Type B pancreatic cell (in vitro differentiated cells): ENCODE measurements at regions not wholly inside any gene's neighbourhood (a gene's known extent, or its start where the extent isn't known, plus 50 kb on each side); places are given as distances from the start of the nearest gene placed in this dataset.

ENCODE experiments used
- DNase-seq: peaks from one replicate; pipeline ENCODE4 v3.0.0; 2021; ENCODE audit warnings: mixed read lengths; ENCODE audit not compliant: unreplicated experiment; ENCODE audit errors: extremely low spot score
- H3K27ac Mint-ChIP-seq: 2 replicates; pipeline ENCODE4 v1.8.0; 2021; ENCODE audit warnings: mild to moderate bottlenecking, mixed read lengths
- H3K27me3 Mint-ChIP-seq: 2 replicates; pipeline ENCODE4 v1.8.0; 2021; ENCODE audit warnings: mixed read lengths
- H3K36me3 Mint-ChIP-seq: 2 replicates; pipeline ENCODE4 v1.8.0; 2021; ENCODE audit warnings: mixed read lengths
- H3K4me1 Mint-ChIP-seq: one replicate; pipeline ENCODE4 v1.8.0; 2021; ENCODE audit warnings: mixed read lengths; ENCODE audit not compliant: unreplicated experiment
- H3K4me3 Mint-ChIP-seq: 2 replicates; pipeline ENCODE4 v1.8.0; 2021; ENCODE audit warnings: mild to moderate bottlenecking, mixed read lengths
- H3K9me3 Mint-ChIP-seq: 2 replicates; pipeline ENCODE4 v1.8.0; 2021; ENCODE audit warnings: mixed read lengths
- CTCF ChIP-seq: fragments of 200-600 bp; sonication (generic); conservative IDR thresholded peaks from 2 replicates; pipeline ENCODE4 v1.5.0; 2021; ENCODE audit warnings: antibody characterized with exemption, mild to moderate bottlenecking

GRCh38 chr4:167435786-167436185, 201.5 kb upstream of the SPOCK3 start:
- Mint-ChIP-seq H3K27ac (no peak overlapping the region), H3K9me3 (peaks cover 4% of the 10 kb centered on the region), H3K4me1 (no peaks in the 10 kb centered on the region), H3K4me3 (no peak overlapping the region), H3K27me3 (peaks cover 8% of the 10 kb centered on the region), H3K36me3 (no peaks in the 10 kb centered on the region)
- DNase-seq, result no peak
- TF ChIP-seq CTCF, result no peak

- no peak overlapping the region for H3K27ac Mint-ChIP-seq
- no peaks in the 10 kb centered on the region for H3K9me3 Mint-ChIP-seq
- no peaks in the 10 kb centered on the region for H3K4me1 Mint-ChIP-seq
- no peak for DNase-seq
- H3K36me3 Mint-ChIP-seq, result no peaks in the 10 kb centered on the region
- H3K4me3 Mint-ChIP-seq, result no peak overlapping the region
- H3K27me3 Mint-ChIP-seq, result peaks cover 3% of the 10 kb centered on the region
- TF ChIP-seq CTCF, result no peak
Measured at GRCh38 chr4:167443841-167444240, 209.5 kb upstream of the SPOCK3 start.

GRCh38 chr4:167452922-167453430, 218.7 kb upstream of the SPOCK3 start:
- Mint-ChIP-seq H3K27me3 (no peaks in the 10 kb centered on the region), H3K36me3 (no peaks in the 10 kb centered on the region), H3K4me1 (no peaks in the 10 kb centered on the region), H3K4me3 (no peak overlapping the region), H3K27ac (no peak overlapping the region), H3K9me3 (no peaks in the 10 kb centered on the region)
- no peak for DNase-seq
- no peak for TF ChIP-seq CTCF

- Mint-ChIP-seq H3K36me3 (no peaks in the 10 kb centered on the region), H3K4me1 (peaks cover 4% of the 10 kb centered on the region), H3K4me3 (no peak overlapping the region), H3K9me3 (no peaks in the 10 kb centered on the region), H3K27ac (no peak overlapping the region), H3K27me3 (no peaks in the 10 kb centered on the region)
- no peak for TF ChIP-seq CTCF
- DNase-seq, result no peak
Measured at GRCh38 chr4:167456619-167457018, 222.3 kb upstream of the SPOCK3 start.

- H3K4me3 Mint-ChIP-seq, result no peak overlapping the region
- H3K4me1 Mint-ChIP-seq, result no peaks in the 10 kb centered on the region
- peaks cover 4% of the 10 kb centered on the region for H3K27me3 Mint-ChIP-seq
- H3K9me3 Mint-ChIP-seq, result no peaks in the 10 kb centered on the region
- DNase-seq, result no peak
- no peak overlapping the region for H3K27ac Mint-ChIP-seq
- no peaks in the 10 kb centered on the region for H3K36me3 Mint-ChIP-seq
- TF ChIP-seq CTCF, result no peak
Measured at GRCh38 chr4:167469436-167469835, 235.1 kb upstream of the SPOCK3 start.

- H3K4me1 Mint-ChIP-seq, result no peaks in the 10 kb centered on the region
- TF ChIP-seq CTCF, result no peak
- H3K27ac Mint-ChIP-seq, result no peak overlapping the region
- no peak for DNase-seq
- H3K9me3 Mint-ChIP-seq, result no peaks in the 10 kb centered on the region
- no peak overlapping the region for H3K4me3 Mint-ChIP-seq
- no peaks in the 10 kb centered on the region for H3K36me3 Mint-ChIP-seq
- no peaks in the 10 kb centered on the region for H3K27me3 Mint-ChIP-seq
Measured at GRCh38 chr4:167475951-167476350, 241.7 kb upstream of the SPOCK3 start.
